IPS-18a (cell line): ENCODE measurements at regions not wholly inside any gene's neighbourhood (a gene's known extent, or its start where the extent isn't known, plus 50 kb on each side); places are given as distances from the start of the nearest gene placed in this dataset.
A peak's percentile ranks its signal among the peaks of the same experiment; 100 is the strongest.
"Not testable (repeated sequence)": the region's sequence is repeated elsewhere in the genome, so short reads cannot be mapped to it uniquely, and the experiment has no call there.

ENCODE experiments used
- H3K27ac ChIP-seq: one replicate; pipeline ENCODE4 v1.5.1; 2013; ENCODE audit warnings: low read length
- H3K27me3 ChIP-seq: one replicate; pipeline ENCODE4 v1.6.1; 2013; ENCODE audit warnings: mild to moderate bottlenecking, low read length; ENCODE audit not compliant: control insufficient read depth, insufficient read depth
- H3K36me3 ChIP-seq: one replicate; pipeline ENCODE4 v1.6.1; 2013; ENCODE audit warnings: low read depth, low read length; ENCODE audit not compliant: control insufficient read depth
- H3K4me1 ChIP-seq: one replicate; pipeline ENCODE4 v1.6.1; 2013; ENCODE audit warnings: low read depth, low read length; ENCODE audit not compliant: control insufficient read depth
- H3K4me3 ChIP-seq: one replicate; pipeline ENCODE4 v1.5.1; 2013; ENCODE audit warnings: low read length
- H3K9ac ChIP-seq: one replicate; pipeline ENCODE4 v1.6.1; 2013; ENCODE audit warnings: mild to moderate bottlenecking, low read length, moderate library complexity
- H3K9me3 ChIP-seq: one replicate; pipeline ENCODE4 v1.6.1; 2013; ENCODE audit warnings: low read depth, low read length; ENCODE audit not compliant: control insufficient read depth

- Histone ChIP-seq H3K36me3 (no peaks in the 10 kb centered on the region), H3K4me3 (no peak overlapping the region), H3K27ac (no peak overlapping the region), H3K4me1 (no peaks in the 10 kb centered on the region), H3K9ac (no peak overlapping the region), H3K27me3 (no peaks in the 10 kb centered on the region), H3K9me3 (no peaks in the 10 kb centered on the region)
Measured at GRCh38 chr7:125971656-125972055, 1042.0 kb upstream of the POT1 start.

GRCh38 chr7:125966278-125967048, 1036.8 kb upstream of the POT1 start:
- Histone ChIP-seq H3K36me3 (no peaks in the 10 kb centered on the region), H3K4me1 (no peaks in the 10 kb centered on the region), H3K4me3 (no peak overlapping the region), H3K9ac (no peak overlapping the region), H3K27ac (no peak overlapping the region), H3K27me3 (no peaks in the 10 kb centered on the region), H3K9me3 (no peaks in the 10 kb centered on the region)

GRCh38 chr7:125934955-125935354, 1005.3 kb upstream of the POT1 start:
- Histone ChIP-seq H3K4me3 (no peak overlapping the region), H3K9ac (no peak overlapping the region), H3K9me3 (no peaks in the 10 kb centered on the region), H3K36me3 (peaks cover 22% of the 10 kb centered on the region), H3K27me3 (no peaks in the 10 kb centered on the region), H3K4me1 (no peaks in the 10 kb centered on the region), H3K27ac (no peak overlapping the region)

- no peak overlapping the region for H3K27ac ChIP-seq
- H3K4me3 ChIP-seq, result no peak overlapping the region
- no peaks in the 10 kb centered on the region for H3K9me3 ChIP-seq
Measured at GRCh38 chr7:125934539-125934938, 1004.9 kb upstream of the POT1 start.

GRCh38 chr7:125930848-125931247, 1001.2 kb upstream of the POT1 start:
- Histone ChIP-seq H3K36me3 (peaks cover 31% of the 10 kb centered on the region), H3K27me3 (no peaks in the 10 kb centered on the region), H3K4me3 (no peak overlapping the region), H3K27ac (no peak overlapping the region), H3K9me3 (no peaks in the 10 kb centered on the region), H3K9ac (no peak overlapping the region), H3K4me1 (peaks cover 25% of the 10 kb centered on the region)

More at GRCh38 chr7:125934539-125934938, 1004.9 kb upstream of the POT1 start:
- no peaks in the 10 kb centered on the region for H3K27me3 ChIP-seq
- peaks cover 25% of the 10 kb centered on the region for H3K36me3 ChIP-seq
- H3K9ac ChIP-seq, result no peak overlapping the region
- H3K4me1 ChIP-seq, result no peaks in the 10 kb centered on the region

GRCh38 chr7:125927556-125927955, 997.9 kb upstream of the POT1 start:
- Histone ChIP-seq H3K4me3 (peak overlapping the region; percentile 72), H3K36me3 (peaks cover 23% of the 10 kb centered on the region), H3K9ac (peak overlapping the region; percentile 31), H3K9me3 (no peaks in the 10 kb centered on the region), H3K27me3 (no peaks in the 10 kb centered on the region), H3K27ac (no peak overlapping the region), H3K4me1 (peaks cover 28% of the 10 kb centered on the region)

- peaks cover 23% of the 10 kb centered on the region for H3K36me3 ChIP-seq
- H3K4me1 ChIP-seq, result peaks cover 28% of the 10 kb centered on the region
- H3K9ac ChIP-seq, result peak overlapping the region; percentile 15
- H3K27ac ChIP-seq, result no peak overlapping the region
- no peaks in the 10 kb centered on the region for H3K27me3 ChIP-seq
- no peaks in the 10 kb centered on the region for H3K9me3 ChIP-seq
- H3K4me3 ChIP-seq, result peak overlapping the region; percentile 72
Measured at GRCh38 chr7:125926621-125927020, 997.0 kb upstream of the POT1 start.

- Histone ChIP-seq H3K9me3 (no peaks in the 10 kb centered on the region), H3K27ac (peak overlapping the region; percentile 65), H3K4me3 (peak overlapping the region; percentile 72), H3K36me3 (peaks cover 14% of the 10 kb centered on the region), H3K4me1 (peaks cover 26% of the 10 kb centered on the region), H3K9ac (peak overlapping the region; percentile 61), H3K27me3 (no peaks in the 10 kb centered on the region)
Measured at GRCh38 chr7:125924037-125924436, 994.4 kb upstream of the POT1 start.

- not testable (repeated sequence) for H3K27ac ChIP-seq, H3K27me3 ChIP-seq, H3K4me3 ChIP-seq, H3K9me3 ChIP-seq, H3K36me3 ChIP-seq
- Histone ChIP-seq H3K9ac (peak overlapping the region; percentile 8), H3K4me1 (peaks cover 13% of the 10 kb centered on the region)
Measured at GRCh38 chr7:125915381-125915948, 985.8 kb upstream of the POT1 start.

GRCh38 chr7:125908711-125909110, 979.1 kb upstream of the POT1 start:
- Histone ChIP-seq H3K27me3 (no peaks in the 10 kb centered on the region), H3K9me3 (peaks cover 10% of the 10 kb centered on the region), H3K36me3 (no peaks in the 10 kb centered on the region), H3K9ac (no peak overlapping the region), H3K27ac (no peak overlapping the region), H3K4me3 (no peak overlapping the region), H3K4me1 (no peaks in the 10 kb centered on the region)

- H3K9ac ChIP-seq, result no peak overlapping the region
- no peak overlapping the region for H3K27ac ChIP-seq
- no peaks in the 10 kb centered on the region for H3K27me3 ChIP-seq
- H3K4me3 ChIP-seq, result no peak overlapping the region
- H3K36me3 ChIP-seq, result no peaks in the 10 kb centered on the region
- no peaks in the 10 kb centered on the region for H3K9me3 ChIP-seq
- no peaks in the 10 kb centered on the region for H3K4me1 ChIP-seq
Measured at GRCh38 chr7:125899577-125899976, 970.0 kb upstream of the POT1 start.

GRCh38 chr7:125892434-125892833, 962.8 kb upstream of the POT1 start:
- H3K4me1 ChIP-seq, result no peaks in the 10 kb centered on the region
- no peak overlapping the region for H3K4me3 ChIP-seq
- H3K36me3 ChIP-seq, result no peaks in the 10 kb centered on the region
- no peaks in the 10 kb centered on the region for H3K27me3 ChIP-seq
- no peak overlapping the region for H3K9ac ChIP-seq
- no peak overlapping the region for H3K27ac ChIP-seq
- no peaks in the 10 kb centered on the region for H3K9me3 ChIP-seq
